SK-N-SH (cell line): ENCODE measurements at regions not wholly inside any gene's neighbourhood (a gene's known extent, or its start where the extent isn't known, plus 50 kb on each side); places are given as distances from the start of the nearest gene placed in this dataset.

ENCODE experiments used
- CTCF ChIA-PET: fragments of 300-600, 350-600 bp; formaldehyde crosslinking; extraction: SDS; loops from one replicate; lab custom pipeline; 2021; lab: Yijun Ruan, JAX
- POLR2A ChIA-PET: fragments of 350-600 bp; sonication (Branson Sonifier 250); formaldehyde crosslinking; extraction: SDS; loops from one replicate; lab custom pipeline; 2020; ENCODE audit warnings: antibody characterized with exemption, inconsistent platforms; lab: Yijun Ruan, JAX
- DNase-seq: peaks from one replicate; pipeline ENCODE4 v3.0.0; 2012
- H2AFZ ChIP-seq: fragments of 200-600 bp; sonication (generic); 2 replicates; pipeline ENCODE4 v1.8.1; 2016; ENCODE audit warnings: antibody characterized with exemption, mild to moderate bottlenecking, low read depth
- H3F3A ChIP-seq: fragments of 200-600 bp; sonication (generic); replicated peaks from 2 replicates; pipeline ENCODE3; 2016; ENCODE audit warnings: antibody characterized with exemption, mild to moderate bottlenecking; ENCODE audit not compliant: insufficient read depth
- H3K27ac ChIP-seq, 2 experiments: fragments of 200-500 bp in 1 of 2; fragments of 200-600 bp in 1 of 2; sonication (Bioruptor generic) in 1 of 2; sonication (generic), shearing (Covaris generic) in 1 of 2; 2 replicates each; pipeline versions ENCODE4 v1.5.1 to v1.6.1; 2014 to 2016; ENCODE audit warnings: low read depth in 2 of 2, inconsistent platforms in 1 of 2, low read length in 1 of 2, mild to moderate bottlenecking in 1 of 2, mixed read lengths in 1 of 2
- H3K27me3 ChIP-seq: fragments of 200-600 bp; sonication (generic), shearing (Covaris generic); 2 replicates; pipeline ENCODE4 v1.6.1; 2016; ENCODE audit warnings: mixed run types; ENCODE audit not compliant: insufficient read depth
- H3K36me3 ChIP-seq, 2 experiments: fragments of 200-500 bp in 1 of 2; fragments of 200-600 bp in 1 of 2; sonication (Bioruptor generic) in 1 of 2; sonication (generic) in 1 of 2; replicated peaks in 1 of 2; 2 replicates each; pipeline versions ENCODE3 to v1.5.1; 2014 to 2016; ENCODE audit warnings: low read length in 1 of 2, mild to moderate bottlenecking in 1 of 2; ENCODE audit not compliant: insufficient read depth in 2 of 2, control insufficient read depth in 1 of 2
- H3K4me1 ChIP-seq, 2 experiments: fragments of 200-500 bp in 1 of 2; fragments of 200-600 bp in 1 of 2; sonication (Bioruptor generic) in 1 of 2; sonication (generic), shearing (Covaris generic) in 1 of 2; 2 replicates each; pipeline versions ENCODE4 v1.5.1 to v1.6.1; 2014 to 2016; ENCODE audit warnings: low read depth in 1 of 2, low read length in 1 of 2, mixed run types in 1 of 2; ENCODE audit not compliant: insufficient read depth in 2 of 2, control insufficient read depth in 1 of 2
- H3K4me2 ChIP-seq: fragments of 200-600 bp; sonication (generic), shearing (Covaris generic); 2 replicates; pipeline ENCODE4 v1.6.1; 2017; ENCODE audit warnings: mixed run types
- H3K4me3 ChIP-seq, 2 experiments: fragments of 200-500 bp in 1 of 2; fragments of 200-600 bp in 1 of 2; sonication (Bioruptor generic) in 1 of 2; sonication (generic), shearing (Covaris generic) in 1 of 2; 2 replicates each; pipeline versions ENCODE4 v1.5.1 to v1.8.1; 2014 to 2016; ENCODE audit warnings: low read depth in 2 of 2, inconsistent platforms in 1 of 2, low read length in 1 of 2, mild to moderate bottlenecking in 1 of 2, mixed read lengths in 1 of 2, moderate library complexity in 1 of 2
- H3K79me2 ChIP-seq: fragments of 200-600 bp; sonication (generic); 2 replicates; pipeline ENCODE4 v1.8.1; 2017; ENCODE audit warnings: mild to moderate bottlenecking; ENCODE audit not compliant: insufficient read depth
- H3K9ac ChIP-seq: fragments of 200-600 bp; sonication (generic); 2 replicates; pipeline ENCODE4 v1.6.1; 2017; ENCODE audit warnings: mixed run types
- H3K9me2 ChIP-seq: fragments of 200-600 bp; sonication (generic); 2 replicates; pipeline ENCODE4 v1.6.1; 2017; ENCODE audit warnings: mixed run types
- H3K9me3 ChIP-seq: fragments of 200-600 bp; sonication (generic); 2 replicates; pipeline ENCODE4 v1.6.1; 2017; ENCODE audit warnings: mixed run types, mild to moderate bottlenecking, moderate library complexity
- H4K20me1 ChIP-seq: fragments of 200-600 bp; sonication (generic); 2 replicates; pipeline ENCODE4 v1.6.1; 2017; ENCODE audit warnings: mild to moderate bottlenecking, mixed run types; ENCODE audit not compliant: insufficient read depth
- CHD2 ChIP-seq: fragments of 150-350 bp; IDR thresholded peaks from 2 replicates; pipeline ENCODE4 v1.6.1; 2018; ENCODE audit warnings: low read length; ENCODE audit not compliant: partially characterized antibody
- CTCF ChIP-seq: fragments of 200-600 bp; sonication (generic); IDR thresholded peaks from 2 replicates; pipeline ENCODE4 v1.6.1; 2017; ENCODE audit warnings: antibody characterized with exemption, mild to moderate bottlenecking, moderate library complexity
- ELF1 ChIP-seq: IDR thresholded peaks from 2 replicates; pipeline ENCODE4 v1.4.0; 2012
- EP300 ChIP-seq, 2 experiments: IDR thresholded peaks; 2 replicates each; pipeline versions ENCODE4 v1.4.0 to v1.6.1; 2012; ENCODE audit warnings: borderline replicate concordance in 1 of 2, low read depth in 1 of 2, low read length in 1 of 2
- FOSL2 ChIP-seq: IDR thresholded peaks from 2 replicates; pipeline ENCODE4 v1.4.0; 2012; ENCODE audit warnings: low read depth, mild to moderate bottlenecking, moderate library complexity, borderline replicate concordance
- GABPA ChIP-seq: IDR thresholded peaks from 2 replicates; pipeline ENCODE4 v1.4.0; 2012; ENCODE audit warnings: low read depth, mild to moderate bottlenecking
- GATA2 ChIP-seq: sonication (generic); formaldehyde crosslinking; IDR thresholded peaks from 2 replicates; pipeline ENCODE4 v1.5.0; 2020; ENCODE audit warnings: mild to moderate bottlenecking, missing genetic modification reagents
- JUND ChIP-seq: IDR thresholded peaks from 2 replicates; pipeline ENCODE4 v1.4.0; 2012
- NFIC ChIP-seq: IDR thresholded peaks from 2 replicates; pipeline ENCODE4 v1.4.0; 2012; ENCODE audit warnings: borderline replicate concordance
- PBX3 ChIP-seq: IDR thresholded peaks from 2 replicates; pipeline ENCODE4; 2012
- POLR2AphosphoS5 ChIP-seq: IDR thresholded peaks from 2 replicates; pipeline ENCODE4 v1.6.1; 2012; ENCODE audit warnings: low read depth, low read length
- RXRA ChIP-seq: IDR thresholded peaks from 2 replicates; pipeline ENCODE4 v1.4.0; 2012; ENCODE audit warnings: low read depth, mild to moderate bottlenecking, borderline replicate concordance
- SMC3 ChIP-seq: IDR thresholded peaks from 2 replicates; pipeline ENCODE4 v1.6.1; 2012; ENCODE audit warnings: low read depth, low read length, improper control_type of control experiment
- TAF1 ChIP-seq: IDR thresholded peaks from 2 replicates; pipeline ENCODE4 v1.6.1; 2012; ENCODE audit warnings: low read depth, mild to moderate bottlenecking, low read length, moderate library complexity, borderline replicate concordance
- TEAD4 ChIP-seq: IDR thresholded peaks from 2 replicates; pipeline ENCODE4 v1.4.0; 2012; ENCODE audit warnings: mild to moderate bottlenecking, borderline replicate concordance; ENCODE audit not compliant: insufficient read depth
- USF2 ChIP-seq: fragments of 150-350 bp; IDR thresholded peaks from 2 replicates; pipeline ENCODE4 v1.6.1; 2017; ENCODE audit warnings: antibody characterized with exemption, low read length, low read depth, borderline replicate concordance
- YY1 ChIP-seq: IDR thresholded peaks from 2 replicates; pipeline ENCODE4 v1.4.0; 2012; ENCODE audit warnings: low read depth, mild to moderate bottlenecking
- WGBS: methylation state at CpG from one replicate; pipeline ENCODE4 v1.1.6; 2017; ENCODE audit warnings: low lambda C conversion rate; 5-methylcytosine and 5-hydroxymethylcytosine counted together
- TF ChIP-seq, protein P1 (sequence below): IDR thresholded peaks from 2 replicates; pipeline ENCODE4 v1.4.0; 2012; ENCODE audit warnings: low read depth, borderline replicate concordance
- TF ChIP-seq, protein P2 (sequence below): fragments of 150-350 bp; IDR thresholded peaks from 2 replicates; pipeline ENCODE4 v1.6.1; 2016; ENCODE audit warnings: mild to moderate bottlenecking, low read depth, low read length
- TF ChIP-seq, protein P3 (sequence below): IDR thresholded peaks from 2 replicates; pipeline ENCODE4 v1.4.0; 2012; ENCODE audit warnings: low read depth

GRCh38 chr17:13740686-13741085 lies 139.0 kb upstream of the HS3ST3A1 start:
- H3K27me3 ChIP-seq: peaks cover 7% of the 10 kb centered on the region; the same call in 1 of the 2 replicates
- no peaks in the 10 kb centered on the region for H3K9me2 ChIP-seq
- WGBS: 37% methylated on average over 3 of the region's 3 CpGs
- H3K79me2 ChIP-seq: no peaks in the 10 kb centered on the region
- H3K9me3 ChIP-seq: no peaks in the 10 kb centered on the region
- no peak overlapping the region for H3K9ac ChIP-seq
- H3K4me3 ChIP-seq: no peak overlapping the region
- ChIA-PET POLR2A (no interaction called here), CTCF (interaction anchor here (0.6 kb wide), 1 partner anchor 41 kb away, joined by 3 read pairs; no protein-coding TSS in a partner anchor)
- no peak overlapping the region for H2AFZ ChIP-seq
- no peak for DNase-seq
- no peak overlapping the region for H3K27ac ChIP-seq
- no peaks in the 10 kb centered on the region for H4K20me1 ChIP-seq
- H3K4me2 ChIP-seq: no peak overlapping the region
- TF ChIP-seq, protein P1, sequence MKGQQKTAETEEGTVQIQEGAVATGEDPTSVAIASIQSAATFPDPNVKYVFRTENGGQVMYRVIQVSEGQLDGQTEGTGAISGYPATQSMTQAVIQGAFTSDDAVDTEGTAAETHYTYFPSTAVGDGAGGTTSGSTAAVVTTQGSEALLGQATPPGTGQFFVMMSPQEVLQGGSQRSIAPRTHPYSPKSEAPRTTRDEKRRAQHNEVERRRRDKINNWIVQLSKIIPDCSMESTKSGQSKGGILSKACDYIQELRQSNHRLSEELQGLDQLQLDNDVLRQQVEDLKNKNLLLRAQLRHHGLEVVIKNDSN: no peak
- TF ChIP-seq GABPA (no peak), SMC3 (no peak), CTCF (no peak), NFIC (no peak), CHD2 (no peak), TAF1 (no peak), JUND (no peak), USF2 (no peak), PBX3 (no peak), FOSL2 (no peak), TEAD4 (no peak), GATA2 (no peak), YY1 (no peak), ELF1 (no peak), EP300 (IDR thresholded peaks at IDR 0.05; ENCODE audit: borderline replicate concordance in 1 of 2, low read depth in 1 of 2, low read length in 1 of 2) (no peak), POLR2AphosphoS5 (no peak), RXRA (no peak)
- TF ChIP-seq, protein P2, sequence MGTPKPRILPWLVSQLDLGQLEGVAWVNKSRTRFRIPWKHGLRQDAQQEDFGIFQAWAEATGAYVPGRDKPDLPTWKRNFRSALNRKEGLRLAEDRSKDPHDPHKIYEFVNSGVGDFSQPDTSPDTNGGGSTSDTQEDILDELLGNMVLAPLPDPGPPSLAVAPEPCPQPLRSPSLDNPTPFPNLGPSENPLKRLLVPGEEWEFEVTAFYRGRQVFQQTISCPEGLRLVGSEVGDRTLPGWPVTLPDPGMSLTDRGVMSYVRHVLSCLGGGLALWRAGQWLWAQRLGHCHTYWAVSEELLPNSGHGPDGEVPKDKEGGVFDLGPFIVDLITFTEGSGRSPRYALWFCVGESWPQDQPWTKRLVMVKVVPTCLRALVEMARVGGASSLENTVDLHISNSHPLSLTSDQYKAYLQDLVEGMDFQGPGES: no peak
- TF ChIP-seq, protein P3, sequence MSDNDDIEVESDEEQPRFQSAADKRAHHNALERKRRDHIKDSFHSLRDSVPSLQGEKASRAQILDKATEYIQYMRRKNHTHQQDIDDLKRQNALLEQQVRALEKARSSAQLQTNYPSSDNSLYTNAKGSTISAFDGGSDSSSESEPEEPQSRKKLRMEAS: no peak
- H3F3A ChIP-seq: peaks cover 8% of the 10 kb centered on the region
- peaks cover 0 to 1% of the 10 kb centered on the region in 2 experiments; a peak in 1 of 4 replicates for H3K4me1 ChIP-seq
- H3K36me3 ChIP-seq: no peaks in the 10 kb centered on the region
